Hepatocyte (in vitro differentiated cells): ENCODE measurements at regions not wholly inside any gene's neighbourhood (a gene's known extent, or its start where the extent isn't known, plus 50 kb on each side); places are given as distances from the start of the nearest gene placed in this dataset.
A peak's percentile ranks its signal among the peaks of the same experiment; 100 is the strongest.

Source experiments
- DNase-seq: peaks from one replicate; pipeline ENCODE4 v3.0.0-alpha.2; 2016; ENCODE audit warnings: low spot score
- H2AFZ ChIP-seq: fragments of 200-600 bp; sonication (generic); 2 replicates; pipeline ENCODE4 v1.6.0; 2016; ENCODE audit warnings: antibody characterized with exemption, mild to moderate bottlenecking
- H3K27ac ChIP-seq: fragments of 200-600 bp; sonication (generic); 2 replicates; pipeline ENCODE4 v1.5.1; 2016; ENCODE audit warnings: mild to moderate bottlenecking
- H3K27me3 ChIP-seq: fragments of 200-600 bp; sonication (generic); 2 replicates; pipeline ENCODE4 v1.6.1; 2016
- H3K36me3 ChIP-seq: fragments of 200-600 bp; sonication (generic); replicated peaks from 2 replicates; pipeline ENCODE4 v1.5.1; 2016; ENCODE audit warnings: low read depth; ENCODE audit not compliant: insufficient read depth
- H3K4me1 ChIP-seq: fragments of 200-600 bp; sonication (generic); 2 replicates; pipeline ENCODE4 v1.5.1; 2016; ENCODE audit warnings: mild to moderate bottlenecking, moderate library complexity; ENCODE audit not compliant: insufficient read depth
- H3K4me2 ChIP-seq: fragments of 200-600 bp; sonication (generic); 2 replicates; pipeline ENCODE4 v1.6.0; 2016
- H3K4me3 ChIP-seq: fragments of 200-600 bp; sonication (generic); 2 replicates; pipeline ENCODE4 v1.5.1; 2016; ENCODE audit warnings: mild to moderate bottlenecking
- H3K79me2 ChIP-seq: fragments of 200-600 bp; sonication (generic); 2 replicates; pipeline ENCODE4 v1.6.0; 2017; ENCODE audit warnings: mild to moderate bottlenecking
- H3K9me2 ChIP-seq: fragments of 200-600 bp; sonication (generic); replicated peaks from 2 replicates; pipeline ENCODE4 v1.6.0; 2017; ENCODE audit warnings: mild to moderate bottlenecking; ENCODE audit not compliant: insufficient read depth
- H3K9me3 ChIP-seq: fragments of 200-600 bp; sonication (generic); 2 replicates; pipeline ENCODE4 v1.5.1; 2016; ENCODE audit warnings: low read depth, mild to moderate bottlenecking
- H4K20me1 ChIP-seq: fragments of 200-600 bp; sonication (generic); 2 replicates; pipeline ENCODE4 v1.6.0; 2016; ENCODE audit warnings: mild to moderate bottlenecking; ENCODE audit not compliant: insufficient read depth, poor library complexity, severe bottlenecking
- EZH2 ChIP-seq: fragments of 200-600 bp; sonication (generic); IDR thresholded peaks from 2 replicates; pipeline ENCODE4 v1.6.1; 2016; ENCODE audit warnings: antibody characterized with exemption, mild to moderate bottlenecking, borderline replicate concordance
- EZH2phosphoT487 ChIP-seq: fragments of 200-600 bp; sonication (generic); IDR thresholded peaks from one replicate; pipeline ENCODE4 v1.6.1; 2018; ENCODE audit warnings: antibody characterized with exemption, mild to moderate bottlenecking, low read depth, moderate library complexity; ENCODE audit not compliant: unreplicated experiment, severe bottlenecking
- WGBS: methylation state at CpG from one replicate; pipeline ENCODE4 v1.1.6; 2016; ENCODE audit warnings: low lambda C conversion rate; ENCODE audit errors: missing lambda C conversion rate; 5-methylcytosine and 5-hydroxymethylcytosine counted together
- TF ChIP-seq, protein P1 (sequence below): fragments of 200-600 bp; sonication (generic); IDR thresholded peaks from 2 replicates; pipeline ENCODE4 v1.5.1; 2016; ENCODE audit warnings: antibody characterized with exemption, mild to moderate bottlenecking; ENCODE audit not compliant: poor library complexity

GRCh38 chr11:97140885-97141494 lies 751.2 kb downstream of the JRKL start:
- H3K79me2 ChIP-seq: no peaks in the 10 kb centered on the region
- no peaks in the 10 kb centered on the region for H4K20me1 ChIP-seq
- H3K4me1 ChIP-seq: no peaks in the 10 kb centered on the region
- TF ChIP-seq, protein P1, sequence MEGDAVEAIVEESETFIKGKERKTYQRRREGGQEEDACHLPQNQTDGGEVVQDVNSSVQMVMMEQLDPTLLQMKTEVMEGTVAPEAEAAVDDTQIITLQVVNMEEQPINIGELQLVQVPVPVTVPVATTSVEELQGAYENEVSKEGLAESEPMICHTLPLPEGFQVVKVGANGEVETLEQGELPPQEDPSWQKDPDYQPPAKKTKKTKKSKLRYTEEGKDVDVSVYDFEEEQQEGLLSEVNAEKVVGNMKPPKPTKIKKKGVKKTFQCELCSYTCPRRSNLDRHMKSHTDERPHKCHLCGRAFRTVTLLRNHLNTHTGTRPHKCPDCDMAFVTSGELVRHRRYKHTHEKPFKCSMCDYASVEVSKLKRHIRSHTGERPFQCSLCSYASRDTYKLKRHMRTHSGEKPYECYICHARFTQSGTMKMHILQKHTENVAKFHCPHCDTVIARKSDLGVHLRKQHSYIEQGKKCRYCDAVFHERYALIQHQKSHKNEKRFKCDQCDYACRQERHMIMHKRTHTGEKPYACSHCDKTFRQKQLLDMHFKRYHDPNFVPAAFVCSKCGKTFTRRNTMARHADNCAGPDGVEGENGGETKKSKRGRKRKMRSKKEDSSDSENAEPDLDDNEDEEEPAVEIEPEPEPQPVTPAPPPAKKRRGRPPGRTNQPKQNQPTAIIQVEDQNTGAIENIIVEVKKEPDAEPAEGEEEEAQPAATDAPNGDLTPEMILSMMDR: peak; percentile 54
- TF ChIP-seq EZH2phosphoT487: no peak
- H3K9me3 ChIP-seq: no peaks in the 10 kb centered on the region
- no peaks in the 10 kb centered on the region for H3K27me3 ChIP-seq
- 77% methylated on average over 2 of the region's 2 CpGs for WGBS
- H2AFZ ChIP-seq: no peak overlapping the region
- no peak overlapping the region for H3K4me2 ChIP-seq
- H3K4me3 ChIP-seq: no peak overlapping the region
- H3K36me3 ChIP-seq: no peaks in the 10 kb centered on the region
- H3K27ac ChIP-seq: no peak overlapping the region
- H3K9me2 ChIP-seq: no peaks in the 10 kb centered on the region
- peak; percentile 22 for DNase-seq

DNA sequence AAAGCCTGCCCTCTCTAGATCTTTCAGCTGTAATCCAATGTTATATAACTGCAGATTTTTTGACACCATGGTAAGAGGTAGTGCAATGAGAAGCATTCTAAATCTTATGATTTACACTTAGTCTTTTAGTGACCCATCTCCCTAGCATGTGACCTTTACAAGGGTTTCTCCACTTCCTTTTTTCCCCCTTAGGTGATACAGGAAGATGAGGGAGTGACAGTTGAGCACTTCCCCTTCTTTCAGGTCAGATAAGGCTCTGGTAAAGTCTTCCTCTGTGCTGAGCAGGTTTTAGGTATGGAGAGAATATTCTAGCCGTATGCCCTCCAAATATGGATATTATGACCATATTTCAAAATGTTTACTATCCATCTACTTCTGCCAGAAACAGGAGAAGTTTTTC lies 753.6 kb downstream of the JRKL start:
- Histone ChIP-seq H3K4me2 (no peak overlapping the region), H3K9me2 (no peaks in the 10 kb centered on the region), H2AFZ (no peak overlapping the region), H3K9me3 (no peaks in the 10 kb centered on the region), H3K4me1 (no peaks in the 10 kb centered on the region), H3K4me3 (no peak overlapping the region), H3K79me2 (no peaks in the 10 kb centered on the region), H3K27me3 (no peaks in the 10 kb centered on the region), H3K27ac (no peak overlapping the region), H4K20me1 (no peaks in the 10 kb centered on the region), H3K36me3 (no peaks in the 10 kb centered on the region)
- no peak for TF ChIP-seq EZH2phosphoT487
- TF ChIP-seq, protein P1: no peak
- WGBS: 83% methylated on average over 1 of the region's 1 CpG
- DNase-seq: no peak

DNA sequence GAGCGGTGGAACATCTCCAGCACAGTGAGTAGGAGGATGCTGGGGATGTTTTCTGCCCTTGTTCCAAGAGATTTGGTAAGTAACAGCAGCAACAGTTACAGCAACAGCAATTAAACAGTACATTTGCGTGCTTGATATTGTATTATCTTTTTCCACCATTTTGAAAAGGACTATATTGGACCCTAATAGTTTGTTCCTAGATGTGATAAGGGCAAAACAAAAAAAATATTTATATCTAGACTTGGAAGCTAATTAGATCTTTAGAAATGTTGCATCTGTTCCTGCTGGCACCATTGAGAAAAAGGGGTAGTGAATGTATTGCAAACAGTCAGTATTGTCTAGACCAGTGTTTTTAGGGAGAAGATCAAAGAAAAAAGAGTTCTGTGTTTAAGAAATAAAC lies 759.9 kb downstream of the JRKL start:
- no peak for DNase-seq

More for the DNA sequence above, 759.9 kb downstream of the JRKL start:
- TF ChIP-seq, protein P1: no peak
- TF ChIP-seq EZH2 (no peak), EZH2phosphoT487 (no peak)
- no peak overlapping the region for H3K27ac ChIP-seq
- no peak overlapping the region for H3K4me2 ChIP-seq
- H3K79me2 ChIP-seq: no peaks in the 10 kb centered on the region
- H3K9me3 ChIP-seq: no peaks in the 10 kb centered on the region
- H3K4me3 ChIP-seq: no peak overlapping the region
- H3K36me3 ChIP-seq: no peaks in the 10 kb centered on the region
- WGBS: 92% methylated on average over 2 of the region's 2 CpGs
- no peaks in the 10 kb centered on the region for H3K27me3 ChIP-seq
- H2AFZ ChIP-seq: no peak overlapping the region
- H4K20me1 ChIP-seq: no peaks in the 10 kb centered on the region
- H3K4me1 ChIP-seq: no peaks in the 10 kb centered on the region
- H3K9me2 ChIP-seq: no peaks in the 10 kb centered on the region
